T-helper 22 cell (primary cell): ENCODE measurements at regions not wholly inside any gene's neighbourhood (a gene's known extent, or its start where the extent isn't known, plus 50 kb on each side); places are given as distances from the start of the nearest gene placed in this dataset.
"Not testable (repeated sequence)": the region's sequence is repeated elsewhere in the genome, so short reads cannot be mapped to it uniquely, and the experiment has no call there.

ENCODE experiments used
- DNase-seq: peaks from one replicate; pipeline ENCODE4 v3.0.0-alpha.2; 2020; ENCODE audit warnings: low read depth

GRCh38 chr2:143850084-143850483 is 669.8 kb downstream of the ZEB2 start:
- no peak for DNase-seq

GRCh38 chr2:143847257-143847656 is 672.7 kb downstream of the ZEB2 start:
- DNase-seq: no peak

GRCh38 chr2:143844986-143845385 is 674.9 kb downstream of the ZEB2 start:
- DNase-seq: no peak

GRCh38 chr2:143843686-143844085 is 676.2 kb downstream of the ZEB2 start:
- DNase-seq: no peak

GRCh38 chr2:143842836-143843235 is 677.1 kb downstream of the ZEB2 start:
- no peak for DNase-seq

- no peak for DNase-seq
Measured at GRCh38 chr2:143841935-143842334, 678.0 kb downstream of the ZEB2 start.

- DNase-seq: no peak
Measured at GRCh38 chr2:143840601-143841000, 679.3 kb downstream of the ZEB2 start.

- no peak for DNase-seq
Measured at GRCh38 chr2:143840194-143840593, 679.7 kb downstream of the ZEB2 start.

GRCh38 chr2:143839456-143839855 is 680.5 kb downstream of the ZEB2 start:
- no peak for DNase-seq

GRCh38 chr2:143837055-143837454 is 682.9 kb downstream of the ZEB2 start:
- DNase-seq: not testable (repeated sequence)

- no peak for DNase-seq
Measured at GRCh38 chr2:143835481-143835880, 684.4 kb downstream of the ZEB2 start.

GRCh38 chr2:143833015-143833660 is 686.8 kb downstream of the ZEB2 start:
- no peak for DNase-seq

- DNase-seq: no peak
Measured at GRCh38 chr2:143830476-143830875, 689.4 kb downstream of the ZEB2 start.

- DNase-seq: no peak
Measured at GRCh38 chr2:143828763-143829537, 691.0 kb downstream of the ZEB2 start.

- no peak for DNase-seq
Measured at GRCh38 chr2:143824791-143825190, 695.1 kb downstream of the ZEB2 start.

GRCh38 chr2:143823876-143824275 is 694.7 kb downstream of the ARHGAP15 start:
- DNase-seq: no peak

- DNase-seq: no peak
Measured at GRCh38 chr2:143823296-143823695, 694.1 kb downstream of the ARHGAP15 start.

- no peak for DNase-seq
Measured at GRCh38 chr2:143822736-143823135, 693.5 kb downstream of the ARHGAP15 start.

- DNase-seq: no peak
Measured at GRCh38 chr2:143819764-143820163, 690.5 kb downstream of the ARHGAP15 start.

- DNase-seq: no peak
Measured at GRCh38 chr2:143819190-143819735, 690.0 kb downstream of the ARHGAP15 start.
